NCI-H82 (cell line): ENCODE measurements at regions not wholly inside any gene's neighbourhood (a gene's known extent, or its start where the extent isn't known, plus 50 kb on each side); places are given as distances from the start of the nearest gene placed in this dataset.
"Not testable (repeated sequence)": the region's sequence is repeated elsewhere in the genome, so short reads cannot be mapped to it uniquely, and the experiment has no call there.

Experiments
- DNase-seq: peaks from one replicate; lab custom pipeline; 2025; lab: John Stamatoyannopoulos, UW

GRCh38 chr6:11889572-11889971 is 111.0 kb upstream of the ADTRP start:
- DNase-seq, result no peak

GRCh38 chr6:11888727-11889126 is 110.1 kb upstream of the ADTRP start:
- DNase-seq, result no peak

- DNase-seq, result no peak
Observed at GRCh38 chr6:11885159-11885558, 106.6 kb upstream of the ADTRP start.

- DNase-seq, result not testable (repeated sequence)
Observed at GRCh38 chr6:11883471-11883870, 104.9 kb upstream of the ADTRP start.

- not testable (repeated sequence) for DNase-seq
Observed at GRCh38 chr6:11880156-11880555, 101.6 kb upstream of the ADTRP start.

GRCh38 chr6:11878735-11879134 is 100.1 kb upstream of the ADTRP start:
- no peak for DNase-seq

- DNase-seq, result no peak
Observed at GRCh38 chr6:11878029-11878428, 99.4 kb upstream of the ADTRP start.

GRCh38 chr6:11876934-11877433 is 98.4 kb upstream of the ADTRP start:
- DNase-seq, result no peak

- peak; percentile 90 for DNase-seq
Observed at GRCh38 chr6:11875325-11876109, 96.9 kb upstream of the ADTRP start.

GRCh38 chr6:11869672-11870340 is 91.2 kb upstream of the ADTRP start:
- no peak for DNase-seq

GRCh38 chr6:11868392-11868791 is 89.8 kb upstream of the ADTRP start:
- DNase-seq, result no peak

GRCh38 chr6:11865680-11866300 is 87.2 kb upstream of the ADTRP start:
- DNase-seq, result no peak

- DNase-seq, result no peak
Observed at GRCh38 chr6:11858439-11858838, 79.8 kb upstream of the ADTRP start.

GRCh38 chr6:11855743-11856142 is 77.1 kb upstream of the ADTRP start:
- DNase-seq, result no peak

GRCh38 chr6:11854408-11855165 is 76.0 kb upstream of the ADTRP start:
- DNase-seq, result no peak

GRCh38 chr6:11853678-11854407 is 75.2 kb upstream of the ADTRP start:
- DNase-seq, result no peak

GRCh38 chr6:11852061-11852651 is 73.6 kb upstream of the ADTRP start:
- no peak for DNase-seq

GRCh38 chr6:11851387-11851786 is 72.8 kb upstream of the ADTRP start:
- DNase-seq, result no peak

- DNase-seq, result no peak
Observed at GRCh38 chr6:11848852-11849731, 70.5 kb upstream of the ADTRP start.

GRCh38 chr6:11848346-11848651 is 69.7 kb upstream of the ADTRP start:
- no peak for DNase-seq
